ENCODE measurements at regions not wholly inside any gene's neighbourhood (a gene's known extent, or its start where the extent isn't known, plus 50 kb on each side); places are given as distances from the start of the nearest gene placed in this dataset.

- TF ChIP-seq CTCF (IDR thresholded peaks at IDR 0.05; ENCODE audit: low read length) (no peak), EZH2 (IDR thresholded peaks at IDR 0.05; ENCODE audit: borderline replicate concordance, low read length) (no peak)
These were observed 176.6 kb upstream of the TAB2 start for GRCh38 chr6:149140910-149141290.
